Left lung (tissue), 4 donors: ENCODE measurements at regions not wholly inside any gene's neighbourhood (a gene's known extent, or its start where the extent isn't known, plus 50 kb on each side); places are given as distances from the start of the nearest gene placed in this dataset.
"Not testable (repeated sequence)": the region's sequence is repeated elsewhere in the genome, so short reads cannot be mapped to it uniquely, and the experiment has no call there.

Experiments used
- ATAC-seq: fragments of 200-7000 bp; cut with Tn5 transposase; one replicate; pipeline ENCODE4 v1.9.1; 2020; ENCODE audit warnings: moderate library complexity
- DNase-seq, 4 donors: peaks; one replicate each; pipeline ENCODE4 v3.0.0-alpha.2; 2013 to 2020
- H3K27ac ChIP-seq, 2 donors: fragments of 200-600 bp; sonication (generic) in 1 of 2; one replicate each; pipeline versions ENCODE4 v1.5.0 to v1.8.0; 2020 to 2021
- H3K27me3 ChIP-seq, 2 donors: fragments of 200-600 bp; sonication (generic) in 1 of 2; one replicate each; pipeline versions ENCODE4 v1.5.0 to v1.8.0; 2020 to 2021
- H3K36me3 ChIP-seq, 2 donors: fragments of 200-600 bp; sonication (generic) in 1 of 2; one replicate each; pipeline versions ENCODE4 v1.5.0 to v1.8.0; 2020 to 2021
- H3K4me1 ChIP-seq, 2 donors: fragments of 200-600 bp; one replicate each; pipeline ENCODE4 v1.8.0; 2021
- H3K4me3 ChIP-seq, 2 donors: fragments of 200-600 bp; sonication (generic) in 1 of 2; one replicate each; pipeline versions ENCODE4 v1.5.0 to v1.8.0; 2020 to 2021; ENCODE audit warnings: mild to moderate bottlenecking in 1 of 2
- H3K9me3 ChIP-seq, 2 donors: fragments of 200-600 bp; sonication (generic) in 1 of 2; one replicate each; pipeline versions ENCODE4 v1.5.0 to v1.8.0; 2020 to 2021
- intact Hi-C, 2 donors: fragments of 100-400 bp; cut with DNase I; formaldehyde crosslinking; loops; one replicate each; pipeline versions ENCODE4 v1.11.2 to v1.14.2; 2022
- TF ChIP-seq, protein P1 (sequence below), 2 donors: fragments of 200-600 bp; sonication (generic) in 1 of 2; IDR thresholded peaks; one replicate each; pipeline versions ENCODE4 v1.5.0 to v1.8.0; 2021; ENCODE audit warnings: antibody characterized with exemption in 2 of 2
- donor health status: DM: no; HTN: yes; CAD: no.
- donor health status: DM: no; HTN: no; CAD: no.

DNA sequence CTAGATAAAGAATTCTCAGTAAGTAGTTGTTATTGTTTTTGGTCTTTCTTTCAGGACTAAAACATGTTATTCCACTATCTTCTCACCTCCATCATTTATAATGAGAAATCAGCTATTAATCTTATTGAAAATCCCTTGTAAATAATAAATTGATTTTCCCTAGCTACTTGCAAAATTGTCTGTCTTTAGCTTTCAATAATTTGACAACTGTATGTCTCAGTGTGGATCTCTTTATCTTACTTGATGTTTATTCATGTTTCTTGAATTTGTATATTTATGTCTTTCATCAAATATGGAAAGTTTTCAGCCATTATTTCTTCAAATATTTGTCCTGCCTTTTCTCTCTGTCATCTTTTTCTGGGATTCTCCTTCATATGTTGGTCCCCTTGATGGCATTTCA, 117.1 kb upstream of the ANTXRL start:
- H3K27me3 ChIP-seq: no peaks in the 10 kb centered on the region
- no peak overlapping the region for H3K4me3 ChIP-seq
- no peak for DNase-seq
- H3K27ac ChIP-seq: no peak overlapping the region
- H3K36me3 ChIP-seq: no peaks in the 10 kb centered on the region
- TF ChIP-seq, protein P1, sequence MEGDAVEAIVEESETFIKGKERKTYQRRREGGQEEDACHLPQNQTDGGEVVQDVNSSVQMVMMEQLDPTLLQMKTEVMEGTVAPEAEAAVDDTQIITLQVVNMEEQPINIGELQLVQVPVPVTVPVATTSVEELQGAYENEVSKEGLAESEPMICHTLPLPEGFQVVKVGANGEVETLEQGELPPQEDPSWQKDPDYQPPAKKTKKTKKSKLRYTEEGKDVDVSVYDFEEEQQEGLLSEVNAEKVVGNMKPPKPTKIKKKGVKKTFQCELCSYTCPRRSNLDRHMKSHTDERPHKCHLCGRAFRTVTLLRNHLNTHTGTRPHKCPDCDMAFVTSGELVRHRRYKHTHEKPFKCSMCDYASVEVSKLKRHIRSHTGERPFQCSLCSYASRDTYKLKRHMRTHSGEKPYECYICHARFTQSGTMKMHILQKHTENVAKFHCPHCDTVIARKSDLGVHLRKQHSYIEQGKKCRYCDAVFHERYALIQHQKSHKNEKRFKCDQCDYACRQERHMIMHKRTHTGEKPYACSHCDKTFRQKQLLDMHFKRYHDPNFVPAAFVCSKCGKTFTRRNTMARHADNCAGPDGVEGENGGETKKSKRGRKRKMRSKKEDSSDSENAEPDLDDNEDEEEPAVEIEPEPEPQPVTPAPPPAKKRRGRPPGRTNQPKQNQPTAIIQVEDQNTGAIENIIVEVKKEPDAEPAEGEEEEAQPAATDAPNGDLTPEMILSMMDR (IDR thresholded peaks at IDR 0.05): no peak
- no peaks in the 10 kb centered on the region for H3K4me1 ChIP-seq
- ATAC-seq: no peak
- intact Hi-C loops: no loop called here
- H3K9me3 ChIP-seq: peaks cover 0 to 7% of the 10 kb centered on the region in 2 donors

- H3K36me3 ChIP-seq: no peaks in the 10 kb centered on the region
- H3K4me1 ChIP-seq: no peaks in the 10 kb centered on the region
- TF ChIP-seq, protein P1 (IDR thresholded peaks at IDR 0.05): no peak
- DNase-seq (no peak), ATAC-seq (no peak)
- no peaks in the 10 kb centered on the region for H3K27me3 ChIP-seq
- no peak overlapping the region for H3K4me3 ChIP-seq
- no peak overlapping the region for H3K27ac ChIP-seq
- intact Hi-C loops: no loop called here
- peaks cover 0 to 7% of the 10 kb centered on the region in 2 donors for H3K9me3 ChIP-seq
Observed at GRCh38 chr10:46170789-46171188, 116.0 kb upstream of the ANTXRL start.

- TF ChIP-seq, protein P1 (IDR thresholded peaks at IDR 0.05): no peak
- Histone ChIP-seq H3K9me3 (peaks cover 0 to 7% of the 10 kb centered on the region in 2 donors), H3K4me1 (no peaks in the 10 kb centered on the region), H3K27me3 (no peaks in the 10 kb centered on the region), H3K27ac (no peak overlapping the region), H3K36me3 (no peaks in the 10 kb centered on the region), H3K4me3 (no peak overlapping the region)
- ATAC-seq (no peak), DNase-seq (no peak)
- intact Hi-C loops: no loop called here
Observed at GRCh38 chr10:46171661-46172060, 115.1 kb upstream of the ANTXRL start.

DNA sequence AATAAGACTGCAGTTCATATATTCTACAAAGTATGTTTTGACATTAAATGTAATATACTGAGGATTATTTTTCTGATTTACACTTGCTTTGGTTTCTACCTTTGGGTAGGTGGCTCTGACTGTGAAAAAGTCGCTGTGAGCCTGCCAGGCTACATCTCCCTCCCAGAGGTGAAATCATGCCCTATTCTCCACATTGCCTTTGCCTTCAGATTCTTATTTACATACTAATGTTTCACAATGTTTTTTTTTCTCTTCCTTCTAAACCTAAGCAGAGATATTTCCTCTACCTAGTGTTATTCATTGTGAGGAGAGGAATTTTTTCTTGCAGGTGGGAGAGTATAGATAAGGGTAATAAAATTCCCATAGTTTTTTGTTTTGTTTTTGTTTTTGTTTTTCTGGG, 111.5 kb upstream of the ANTXRL start:
- no peaks in the 10 kb centered on the region for H3K27me3 ChIP-seq
- TF ChIP-seq, protein P1 (IDR thresholded peaks at IDR 0.05): no peak
- no peaks in the 10 kb centered on the region for H3K36me3 ChIP-seq
- intact Hi-C loops: no loop called here
- DNase-seq (no peak), ATAC-seq (no peak)
- no peak overlapping the region for H3K27ac ChIP-seq
- no peaks in the 10 kb centered on the region for H3K9me3 ChIP-seq
- H3K4me1 ChIP-seq: no peaks in the 10 kb centered on the region
- no peak overlapping the region for H3K4me3 ChIP-seq

DNA sequence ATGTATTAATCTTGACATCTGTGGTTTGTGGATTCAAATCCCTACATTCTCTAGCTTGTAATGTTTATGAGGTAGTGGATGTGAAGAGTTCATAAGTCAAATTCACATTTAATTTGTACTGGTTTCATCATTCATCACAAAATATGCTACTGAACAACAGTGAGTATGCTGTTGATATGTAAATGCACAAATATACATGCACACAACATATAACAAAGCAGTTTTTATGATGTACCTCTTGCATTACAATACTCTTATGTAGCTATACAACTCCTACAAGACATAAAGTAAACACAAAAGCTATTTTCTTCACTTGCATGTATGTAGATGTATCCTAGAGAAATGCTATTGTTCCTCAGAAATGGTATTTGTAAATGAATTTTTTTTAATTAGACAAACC, 111.0 kb upstream of the ANTXRL start:
- no peaks in the 10 kb centered on the region for H3K27me3 ChIP-seq
- TF ChIP-seq, protein P1 (IDR thresholded peaks at IDR 0.05): no peak
- H3K9me3 ChIP-seq: no peaks in the 10 kb centered on the region
- H3K4me3 ChIP-seq: no peak overlapping the region
- intact Hi-C loops: no loop called here
- no peaks in the 10 kb centered on the region for H3K36me3 ChIP-seq
- DNase-seq (no peak), ATAC-seq (no peak)
- no peaks in the 10 kb centered on the region for H3K4me1 ChIP-seq
- no peak overlapping the region for H3K27ac ChIP-seq

GRCh38 chr10:46187431-46187830, 99.4 kb upstream of the ANTXRL start:
- H3K27me3 ChIP-seq, H3K27ac ChIP-seq, H3K4me1 ChIP-seq, ATAC-seq, H3K4me3 ChIP-seq, DNase-seq, H3K36me3 ChIP-seq, H3K9me3 ChIP-seq, intact Hi-C loops: not testable (repeated sequence)
